Stimulated activated CD4-positive, alpha-beta T cell treated with anti-CD3 and anti-CD28 coated beads, Interleukin-4, amount 100 ng/mL, for 24 hours (primary cell): ENCODE measurements at regions not wholly inside any gene's neighbourhood (a gene's known extent, or its start where the extent isn't known, plus 50 kb on each side); places are given as distances from the start of the nearest gene placed in this dataset.
"Not testable (repeated sequence)": the region's sequence is repeated elsewhere in the genome, so short reads cannot be mapped to it uniquely, and the experiment has no call there.

Source experiments
- DNase-seq: peaks from one replicate; pipeline ENCODE4 v3.0.0-alpha.2; 2020

GRCh38 chr4:27123123-27123768 lies 262.6 kb downstream of the STIM2 start:
- no peak for DNase-seq

DNA sequence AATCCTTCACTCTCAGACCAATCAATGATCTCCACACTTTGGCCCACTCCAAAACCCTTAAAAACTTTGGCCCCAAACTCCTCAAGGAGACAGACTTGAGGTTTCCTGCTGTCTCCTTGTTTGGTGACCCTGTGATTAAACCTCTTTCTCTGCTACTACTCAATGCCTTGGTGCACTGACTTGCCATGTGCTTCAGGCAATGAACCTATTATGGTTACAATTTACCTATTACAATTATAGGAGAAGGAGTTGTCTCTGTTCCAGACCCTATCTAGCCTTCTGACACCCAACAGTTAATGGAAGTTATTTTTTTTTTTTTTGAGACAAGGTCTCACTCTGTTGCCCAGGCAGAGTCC lies 263.1 kb downstream of the STIM2 start:
- no peak for DNase-seq

DNA sequence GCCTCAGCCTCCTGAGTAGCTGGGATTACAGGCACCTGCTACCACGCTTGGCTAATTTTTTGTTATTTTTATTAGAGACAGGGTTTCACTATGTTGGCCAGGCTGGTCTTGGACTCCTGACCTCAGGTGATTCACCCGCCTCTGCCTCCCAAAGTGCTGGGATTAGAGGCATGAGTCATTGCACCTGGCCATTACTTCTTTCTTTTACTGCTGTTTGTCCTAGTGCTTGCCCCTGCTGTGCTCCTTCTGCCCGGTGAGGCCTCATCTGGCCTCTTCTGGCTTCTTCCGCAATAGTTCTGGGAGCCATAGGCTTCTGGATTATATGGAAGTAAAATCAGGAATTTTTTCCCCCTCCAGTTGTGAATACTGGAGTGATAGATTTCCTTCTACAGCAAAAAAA lies 266.3 kb downstream of the STIM2 start:
- DNase-seq: not testable (repeated sequence)

GRCh38 chr4:27128443-27128842 lies 267.8 kb downstream of the STIM2 start:
- no peak for DNase-seq

DNA sequence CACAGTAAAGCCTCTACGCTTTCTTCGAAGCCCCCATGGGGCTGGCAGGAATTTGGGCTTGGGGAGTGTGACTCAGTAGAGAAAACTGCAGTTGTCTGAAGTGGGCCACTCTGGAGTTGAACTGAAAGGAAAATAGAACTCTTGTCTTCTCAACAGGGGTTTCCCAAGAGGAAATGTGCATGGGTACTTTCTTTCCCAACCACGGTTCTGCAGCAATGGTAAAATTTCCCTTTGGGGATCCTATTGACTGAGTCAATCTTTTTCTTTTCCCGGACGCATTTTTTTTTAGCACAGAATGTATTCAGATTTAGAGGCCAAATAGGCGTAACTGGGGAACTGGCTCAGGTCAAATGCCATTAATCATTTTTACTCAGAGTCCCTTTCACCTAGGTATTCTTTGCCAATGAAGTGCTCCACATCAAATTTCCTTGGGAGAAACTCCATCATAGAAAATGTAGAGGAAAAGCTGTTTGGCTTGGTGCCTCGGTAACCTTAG lies 269.3 kb downstream of the STIM2 start:
- DNase-seq: no peak

GRCh38 chr4:27132497-27132896 lies 271.9 kb downstream of the STIM2 start:
- no peak for DNase-seq

GRCh38 chr4:27140486-27140885 lies 279.8 kb downstream of the STIM2 start:
- DNase-seq: no peak

GRCh38 chr4:27141530-27141929 lies 280.9 kb downstream of the STIM2 start:
- no peak for DNase-seq

GRCh38 chr4:27142841-27143240 lies 282.2 kb downstream of the STIM2 start:
- DNase-seq: no peak

DNA sequence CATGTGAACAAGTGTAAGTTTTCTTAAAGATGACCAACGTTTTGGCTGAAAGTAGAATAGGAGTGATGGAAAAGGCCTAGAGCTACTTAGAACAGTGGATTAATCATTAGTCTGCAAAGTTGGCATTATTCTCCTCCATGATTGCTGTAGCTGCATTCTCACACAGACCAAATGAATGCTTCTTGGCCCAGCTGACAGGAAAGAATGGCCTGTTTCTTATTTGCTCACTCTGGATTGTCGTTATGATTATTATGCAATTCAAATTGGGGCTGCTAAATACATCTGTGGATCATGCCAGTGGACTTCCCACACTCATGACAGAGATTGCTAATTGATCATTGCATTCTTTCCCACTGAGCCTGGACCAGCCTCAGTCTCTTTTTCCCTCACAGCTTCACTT lies 285.0 kb downstream of the STIM2 start:
- no peak for DNase-seq

DNA sequence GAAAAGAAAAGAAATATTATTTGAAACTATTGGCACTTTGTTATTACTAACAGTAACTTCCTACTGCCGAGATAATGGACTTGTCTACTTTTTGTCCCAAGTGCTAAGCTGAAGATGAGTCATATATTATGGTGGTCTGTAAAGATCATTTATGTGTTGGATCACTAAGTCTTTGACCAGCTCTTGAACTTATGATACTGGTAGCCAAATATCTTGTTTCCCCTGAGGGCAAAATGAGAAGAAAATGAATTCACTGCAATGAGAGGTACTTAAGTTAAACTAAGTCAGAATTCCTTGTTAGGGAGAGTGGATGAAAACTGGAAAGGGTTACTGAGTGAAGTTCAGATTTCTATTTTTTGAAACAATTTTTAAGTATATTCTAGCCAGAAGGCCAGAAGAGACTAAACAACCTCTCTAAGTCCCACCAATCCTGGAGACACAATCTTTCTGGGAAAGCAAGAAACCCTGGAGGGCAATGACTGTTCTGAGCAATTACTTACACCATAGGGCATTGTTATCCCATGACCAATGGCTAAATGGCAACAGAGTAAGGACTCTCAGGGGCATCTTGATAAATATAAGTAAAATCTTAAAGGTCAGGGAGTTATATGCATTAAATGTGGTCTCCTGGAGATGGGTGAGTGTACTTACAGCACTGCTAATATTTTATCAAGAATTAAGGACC lies 287.7 kb downstream of the STIM2 start:
- no peak for DNase-seq

DNA sequence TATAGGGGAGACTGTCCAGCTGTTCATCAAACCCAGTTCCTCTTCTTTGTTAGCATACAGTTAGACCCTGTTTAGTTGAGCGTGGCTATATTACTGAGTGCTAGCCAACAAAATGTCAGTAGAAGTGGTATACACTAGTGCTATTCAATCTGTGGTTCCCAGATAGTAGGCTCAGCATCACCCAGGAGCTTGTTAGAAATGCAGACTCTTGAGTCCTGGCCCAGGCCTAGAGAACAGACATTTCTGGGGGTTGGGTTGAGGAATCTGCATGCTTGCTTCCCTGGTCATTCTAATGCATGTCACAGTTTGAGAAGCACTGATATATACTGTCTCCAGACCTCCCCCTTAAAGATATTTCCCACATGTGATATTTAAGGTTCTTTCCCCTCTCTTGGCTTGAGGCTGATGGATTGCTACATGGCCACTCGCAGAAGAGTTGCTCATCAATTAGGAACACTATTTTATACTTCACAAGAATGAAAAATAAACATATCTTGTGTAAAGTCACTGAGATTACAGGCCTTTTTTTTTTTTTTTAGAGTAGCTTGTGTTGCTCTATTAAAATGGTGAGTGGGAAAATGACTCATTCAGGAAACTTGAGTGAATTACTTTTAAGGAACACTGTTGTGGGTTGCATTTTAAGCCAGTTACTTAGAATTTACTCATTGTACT lies 289.0 kb downstream of the STIM2 start:
- no peak for DNase-seq

DNA sequence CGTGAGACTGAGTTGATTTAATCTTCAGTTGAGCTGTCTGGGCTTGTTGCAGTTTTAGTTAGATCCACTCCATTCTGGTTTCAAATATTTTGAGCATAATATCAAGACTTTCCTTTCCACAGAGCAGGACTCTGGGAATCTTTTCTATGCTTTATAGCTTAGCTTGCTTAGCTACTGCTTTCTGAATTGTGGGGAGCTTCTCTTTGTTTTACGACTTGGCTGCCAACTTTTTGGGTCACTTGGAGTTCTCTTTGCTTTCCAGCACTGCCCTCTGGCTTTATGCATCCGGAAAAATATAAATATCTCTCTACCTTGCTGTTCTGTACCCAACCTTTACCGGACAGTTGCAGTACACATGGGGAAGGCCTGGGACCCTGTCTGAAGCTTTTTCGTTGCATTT lies 292.1 kb downstream of the STIM2 start:
- no peak for DNase-seq

GRCh38 chr4:27154706-27155105 lies 294.1 kb downstream of the STIM2 start:
- DNase-seq: no peak

DNA sequence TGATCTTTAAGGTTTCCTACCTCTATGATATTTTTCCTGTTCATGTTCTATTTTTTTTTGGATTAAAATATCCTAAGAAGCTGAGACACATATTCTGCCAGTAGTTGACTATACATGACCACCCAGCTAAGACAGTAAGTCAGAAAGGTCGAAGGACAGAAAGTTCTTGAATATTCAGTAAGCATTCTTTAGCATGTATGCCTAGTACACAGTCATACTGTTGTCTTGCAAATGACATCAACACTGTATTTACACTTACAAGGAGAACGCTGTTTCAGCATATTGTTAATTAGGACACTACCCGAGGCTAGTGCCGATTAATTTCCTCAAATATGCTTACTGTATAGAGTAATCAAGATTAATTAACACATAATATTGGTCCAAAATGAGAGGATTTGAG lies 300.6 kb downstream of the STIM2 start:
- no peak for DNase-seq

- DNase-seq: no peak
These were observed 308.1 kb downstream of the STIM2 start for GRCh38 chr4:27168783-27169182.

DNA sequence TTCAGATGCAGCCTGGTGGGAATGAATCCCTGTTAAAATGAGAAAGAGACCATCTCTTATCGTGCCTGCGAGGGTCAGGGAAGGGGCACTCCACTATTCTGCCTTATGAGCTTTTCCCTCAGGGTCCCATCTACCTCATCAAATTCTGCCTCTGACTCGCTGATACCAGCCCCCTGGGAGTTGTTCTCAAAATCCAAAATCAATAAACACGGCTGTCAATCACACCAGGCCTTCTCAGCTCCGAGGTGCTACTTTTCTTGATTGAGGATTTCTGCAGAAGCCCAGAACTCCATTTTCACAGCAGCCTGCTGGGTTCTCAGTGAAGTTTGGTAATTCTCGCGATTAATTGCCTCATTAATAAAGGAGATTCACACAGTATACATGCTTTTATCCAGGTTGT lies 312.6 kb downstream of the STIM2 start:
- no peak for DNase-seq

- DNase-seq: no peak
These were observed 315.8 kb downstream of the STIM2 start for GRCh38 chr4:27176400-27176799.

GRCh38 chr4:27176881-27177280 lies 316.2 kb downstream of the STIM2 start:
- DNase-seq: no peak

DNA sequence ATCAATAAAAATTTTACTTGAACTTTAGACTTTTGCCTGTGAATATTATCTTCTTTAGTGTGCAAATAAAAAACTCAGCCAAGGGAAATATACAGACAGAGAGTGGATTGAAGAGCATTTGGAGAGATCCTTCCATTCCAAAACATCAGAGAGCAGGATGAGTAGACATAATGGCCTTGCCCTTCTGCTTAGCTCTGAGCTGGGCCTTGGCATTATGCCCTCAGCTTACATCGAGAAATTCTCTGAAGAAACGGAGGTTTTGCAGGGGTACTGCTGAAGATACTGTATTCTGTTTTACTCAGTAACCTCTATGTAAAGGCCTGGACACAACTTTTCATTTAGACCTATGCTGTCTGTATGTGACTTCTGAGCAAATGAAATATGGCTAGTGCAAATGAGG lies 317.4 kb downstream of the STIM2 start:
- DNase-seq: no peak

- no peak for DNase-seq
These were observed 321.1 kb downstream of the STIM2 start for GRCh38 chr4:27181693-27182092.

- DNase-seq: no peak
These were observed 321.6 kb downstream of the STIM2 start for GRCh38 chr4:27182211-27182610.

GRCh38 chr4:27184508-27185155 lies 324.0 kb downstream of the STIM2 start:
- no peak for DNase-seq

DNA sequence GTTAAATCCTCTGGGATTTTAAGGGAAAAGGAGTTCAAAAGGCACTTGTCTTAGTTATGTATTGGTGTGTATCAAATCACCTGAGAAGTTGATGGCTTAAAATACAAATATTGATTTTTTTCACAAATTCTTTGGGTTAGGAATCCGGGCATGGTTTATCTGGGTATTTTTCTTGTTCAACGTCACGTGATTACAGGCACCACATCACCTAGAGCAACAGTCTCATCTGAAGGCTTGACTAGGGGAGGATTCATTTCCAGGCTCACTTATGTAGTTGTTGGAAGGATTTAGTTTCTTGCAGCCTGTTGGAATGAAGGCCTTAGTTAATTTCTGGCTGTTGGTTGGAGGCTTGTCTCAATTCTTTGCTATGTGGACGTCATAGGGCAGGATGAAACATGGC lies 326.1 kb downstream of the STIM2 start:
- DNase-seq: no peak
